Fibroblast of lung (primary cell): ENCODE measurements at regions not wholly inside any gene's neighbourhood (a gene's known extent, or its start where the extent isn't known, plus 50 kb on each side); places are given as distances from the start of the nearest gene placed in this dataset.

Experiments used
- DNase-seq, 2 donors: peaks; one replicate each; pipeline versions ENCODE4 v3.0.0 to v3.0.0-alpha.2; 2010; ENCODE audit warnings: low read depth in 2 of 2
- H2AFZ ChIP-seq: 2 replicates; pipeline ENCODE4 v1.5.1; 2012; ENCODE audit warnings: low read length, control low read depth, inconsistent platforms
- H3K27ac ChIP-seq: 2 replicates; pipeline ENCODE4 v1.5.1; 2011; ENCODE audit warnings: low read length, control low read depth; ENCODE audit not compliant: insufficient read depth
- H3K27me3 ChIP-seq: 2 replicates; pipeline ENCODE4 v1.5.1; 2011; ENCODE audit warnings: mild to moderate bottlenecking, low read length; ENCODE audit not compliant: control insufficient read depth, insufficient read depth
- H3K36me3 ChIP-seq: 2 replicates; pipeline ENCODE4 v1.5.1; 2011; ENCODE audit warnings: low read length; ENCODE audit not compliant: control insufficient read depth, insufficient read depth
- H3K4me1 ChIP-seq: 2 replicates; pipeline ENCODE4 v1.5.1; 2011; ENCODE audit warnings: low read length; ENCODE audit not compliant: control insufficient read depth, insufficient read depth; ENCODE audit errors: extremely low read depth
- H3K4me2 ChIP-seq: 2 replicates; pipeline ENCODE4 v1.5.1; 2011; ENCODE audit warnings: low read length, control low read depth; ENCODE audit not compliant: insufficient read depth; ENCODE audit errors: extremely low read depth
- H3K4me3 ChIP-seq, 4 experiments: fragments of 200-600 bp in 1 of 4; sonication (generic) in 1 of 4; replicated peaks in 1 of 4; 2 replicates each; pipeline ENCODE4 v1.5.1; 2011 to 2016; ENCODE audit warnings: low read length in 4 of 4, low read depth in 3 of 4, mild to moderate bottlenecking in 3 of 4, control low read depth in 2 of 4, inconsistent platforms in 1 of 4, mixed read lengths in 1 of 4; ENCODE audit not compliant: insufficient read depth in 1 of 4; ENCODE audit errors: control extremely low read depth in 1 of 4
- H3K79me2 ChIP-seq: 2 replicates; pipeline ENCODE4 v1.5.1; 2012; ENCODE audit warnings: mild to moderate bottlenecking, low read length, inconsistent platforms; ENCODE audit not compliant: control insufficient read depth, insufficient read depth
- H3K9ac ChIP-seq: 2 replicates; pipeline ENCODE4 v1.5.1; 2011; ENCODE audit warnings: mild to moderate bottlenecking, low read length, control low read depth; ENCODE audit not compliant: insufficient read depth
- H3K9me3 ChIP-seq: 2 replicates; pipeline ENCODE4 v1.5.1; 2012; ENCODE audit warnings: low read depth, low read length; ENCODE audit not compliant: control insufficient read depth, insufficient read depth
- H4K20me1 ChIP-seq: 2 replicates; pipeline ENCODE4 v1.5.1; 2011; ENCODE audit warnings: low read length; ENCODE audit not compliant: control insufficient read depth, insufficient read depth; ENCODE audit errors: extremely low read depth
- EZH2 ChIP-seq: IDR thresholded peaks from 2 replicates; pipeline ENCODE4 v1.5.1; 2012; ENCODE audit warnings: low read length, control low read depth, mild to moderate bottlenecking; ENCODE audit errors: missing control alignments
- TF ChIP-seq, protein P1 (sequence below), 2 donors: IDR thresholded peaks in 1 of 2; conservative IDR thresholded peaks in 1 of 2; 1 replicate in 1 of 2; 2 replicates in 1 of 2; pipeline ENCODE4 v1.5.1; 2011 to 2012; ENCODE audit warnings: low read length in 2 of 2, control low read depth in 1 of 2, inconsistent platforms in 1 of 2, low read depth in 1 of 2, mild to moderate bottlenecking in 1 of 2

DNA sequence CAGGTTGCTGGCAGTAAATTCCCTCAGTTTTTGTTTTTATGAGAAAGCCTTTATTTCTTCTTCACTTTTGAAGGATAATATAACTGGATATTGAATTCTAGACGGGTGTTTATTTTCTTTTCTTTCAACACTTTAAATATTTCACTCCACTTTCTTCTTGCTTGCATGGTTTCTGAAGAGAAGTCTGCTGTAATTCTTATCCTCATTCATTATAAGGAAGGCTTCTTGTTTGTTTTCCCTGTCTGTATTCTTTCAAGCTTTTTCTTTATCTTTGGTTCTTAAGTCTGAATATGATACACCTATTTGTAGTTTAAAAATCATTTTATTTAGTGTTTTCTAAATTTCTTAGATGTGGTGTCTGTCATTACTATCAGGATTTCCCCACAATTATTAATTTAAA lies 1054.3 kb downstream of the TLE1 start:
- no peak for TF ChIP-seq EZH2
- TF ChIP-seq, protein P1, sequence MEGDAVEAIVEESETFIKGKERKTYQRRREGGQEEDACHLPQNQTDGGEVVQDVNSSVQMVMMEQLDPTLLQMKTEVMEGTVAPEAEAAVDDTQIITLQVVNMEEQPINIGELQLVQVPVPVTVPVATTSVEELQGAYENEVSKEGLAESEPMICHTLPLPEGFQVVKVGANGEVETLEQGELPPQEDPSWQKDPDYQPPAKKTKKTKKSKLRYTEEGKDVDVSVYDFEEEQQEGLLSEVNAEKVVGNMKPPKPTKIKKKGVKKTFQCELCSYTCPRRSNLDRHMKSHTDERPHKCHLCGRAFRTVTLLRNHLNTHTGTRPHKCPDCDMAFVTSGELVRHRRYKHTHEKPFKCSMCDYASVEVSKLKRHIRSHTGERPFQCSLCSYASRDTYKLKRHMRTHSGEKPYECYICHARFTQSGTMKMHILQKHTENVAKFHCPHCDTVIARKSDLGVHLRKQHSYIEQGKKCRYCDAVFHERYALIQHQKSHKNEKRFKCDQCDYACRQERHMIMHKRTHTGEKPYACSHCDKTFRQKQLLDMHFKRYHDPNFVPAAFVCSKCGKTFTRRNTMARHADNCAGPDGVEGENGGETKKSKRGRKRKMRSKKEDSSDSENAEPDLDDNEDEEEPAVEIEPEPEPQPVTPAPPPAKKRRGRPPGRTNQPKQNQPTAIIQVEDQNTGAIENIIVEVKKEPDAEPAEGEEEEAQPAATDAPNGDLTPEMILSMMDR (conservative IDR thresholded peaks at IDR 0.05 in 1 of 2, IDR thresholded peaks at IDR 0.05 in 1 of 2; ENCODE audit: low read depth in 1 of 2, low read length in 2 of 2), result no peak
- H2AFZ ChIP-seq, result no peak overlapping the region
- H3K36me3 ChIP-seq, result no peaks in the 10 kb centered on the region
- H3K4me2 ChIP-seq, result no peak overlapping the region
- H3K79me2 ChIP-seq, result no peaks in the 10 kb centered on the region
- H3K9me3 ChIP-seq, result no peaks in the 10 kb centered on the region
- no peak overlapping the region for H3K9ac ChIP-seq
- no peaks in the 10 kb centered on the region for H3K4me1 ChIP-seq
- no peaks in the 10 kb centered on the region for H3K27me3 ChIP-seq
- no peaks in the 10 kb centered on the region for H4K20me1 ChIP-seq
- H3K4me3 ChIP-seq, result no peak overlapping the region
- DNase-seq, result peak in 1 of 2 donors; percentile 8
- no peak overlapping the region for H3K27ac ChIP-seq

GRCh38 chr9:80632041-80632440 lies 1057.3 kb downstream of the TLE1 start:
- H3K27me3 ChIP-seq, result no peaks in the 10 kb centered on the region
- no peak overlapping the region for H3K4me2 ChIP-seq
- H2AFZ ChIP-seq, result no peak overlapping the region
- no peaks in the 10 kb centered on the region for H3K9me3 ChIP-seq
- H3K79me2 ChIP-seq, result no peaks in the 10 kb centered on the region
- H3K4me1 ChIP-seq, result no peaks in the 10 kb centered on the region
- DNase-seq, result peak in 1 of 2 donors; percentile 20
- H4K20me1 ChIP-seq, result no peaks in the 10 kb centered on the region
- H3K27ac ChIP-seq, result no peak overlapping the region
- no peak for TF ChIP-seq EZH2
- TF ChIP-seq, protein P1 (conservative IDR thresholded peaks at IDR 0.05 in 1 of 2, IDR thresholded peaks at IDR 0.05 in 1 of 2; ENCODE audit: low read depth in 1 of 2, low read length in 2 of 2), result no peak
- no peak overlapping the region for H3K9ac ChIP-seq
- no peak overlapping the region for H3K4me3 ChIP-seq
- H3K36me3 ChIP-seq, result no peaks in the 10 kb centered on the region

- Histone ChIP-seq H3K4me2 (no peak overlapping the region), H3K36me3 (no peaks in the 10 kb centered on the region), H3K9me3 (no peaks in the 10 kb centered on the region), H3K79me2 (no peaks in the 10 kb centered on the region), H3K27me3 (no peaks in the 10 kb centered on the region), H3K4me1 (no peaks in the 10 kb centered on the region), H3K9ac (no peak overlapping the region), H3K27ac (no peak overlapping the region), H4K20me1 (no peaks in the 10 kb centered on the region), H3K4me3 (no peak overlapping the region), H2AFZ (no peak overlapping the region)
- TF ChIP-seq EZH2, result no peak
- TF ChIP-seq, protein P1 (conservative IDR thresholded peaks at IDR 0.05 in 1 of 2, IDR thresholded peaks at IDR 0.05 in 1 of 2; ENCODE audit: low read depth in 1 of 2, low read length in 2 of 2), result no peak
- no peak for DNase-seq
Observed at GRCh38 chr9:80622508-80622907, 1050.7 kb downstream of the TLE4 start.
